G401.6 (cell line): ENCODE measurements at regions not wholly inside any gene's neighbourhood (a gene's known extent, or its start where the extent isn't known, plus 50 kb on each side); places are given as distances from the start of the nearest gene placed in this dataset.

Experiments used
- FAIRE-seq: peaks from 2 replicates; lab custom pipeline; 2012; peaks lifted over from hg19 to GRCh38; lab: Jason Lieb, UNC

DNA sequence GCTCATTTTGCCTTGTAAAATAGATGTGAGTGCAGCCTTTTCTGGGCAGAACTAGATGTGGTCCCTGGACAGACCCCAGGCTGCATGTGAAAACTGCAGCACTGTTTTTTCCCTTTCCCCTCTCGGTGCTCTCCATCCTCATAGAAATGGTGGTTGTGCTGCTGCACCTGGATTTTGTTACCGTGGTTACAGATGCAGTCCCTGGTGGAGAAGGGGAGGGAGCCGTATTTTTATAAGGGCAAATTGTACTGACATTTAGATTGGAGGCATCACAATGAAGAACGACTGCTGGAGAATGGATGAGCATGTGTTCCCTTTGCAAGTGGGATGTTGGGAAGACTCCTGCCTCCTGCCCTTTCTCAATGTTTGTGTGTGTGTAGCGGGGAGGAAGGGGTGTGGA lies 469.9 kb downstream of the CCSER2 start:
- FAIRE-seq, result no peak

DNA sequence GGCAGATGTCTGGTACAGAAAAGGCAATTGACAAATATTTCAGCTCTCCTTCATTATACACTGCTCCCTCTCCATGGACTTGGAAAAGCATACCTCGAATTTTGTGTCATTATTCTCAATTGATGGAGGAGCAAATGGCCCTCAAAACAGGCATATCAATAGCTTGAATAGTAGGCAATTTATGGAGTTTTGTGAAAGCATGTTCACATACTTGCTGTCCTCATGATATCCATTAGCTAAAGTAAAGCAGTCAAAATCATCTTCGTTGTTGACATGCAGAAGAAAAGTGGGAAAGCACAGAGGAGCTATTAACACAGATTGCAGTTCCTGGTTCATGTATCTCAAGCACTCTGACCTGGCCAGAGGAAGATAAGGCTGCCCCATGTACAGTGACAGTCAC lies 472.8 kb downstream of the CCSER2 start:
- no peak for FAIRE-seq

DNA sequence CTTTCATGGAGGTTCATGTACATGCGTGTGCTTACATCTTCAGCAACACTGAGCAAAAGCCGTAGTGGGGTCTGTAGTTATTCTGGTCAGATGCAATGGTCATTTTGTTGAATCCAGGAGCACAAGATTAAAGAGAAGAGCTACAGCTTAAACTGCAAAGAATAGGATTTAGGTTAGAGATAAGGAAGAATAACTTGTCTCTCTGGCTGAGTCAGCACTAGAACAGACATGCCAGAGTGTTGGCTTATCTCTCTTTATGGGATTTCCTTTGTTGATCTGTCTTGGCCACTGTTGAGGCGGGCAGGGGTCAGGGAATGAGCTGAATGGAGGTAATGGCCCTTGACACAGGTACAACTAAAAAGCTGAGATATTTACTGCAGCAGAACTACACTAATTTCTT lies 473.5 kb downstream of the CCSER2 start:
- no peak for FAIRE-seq

DNA sequence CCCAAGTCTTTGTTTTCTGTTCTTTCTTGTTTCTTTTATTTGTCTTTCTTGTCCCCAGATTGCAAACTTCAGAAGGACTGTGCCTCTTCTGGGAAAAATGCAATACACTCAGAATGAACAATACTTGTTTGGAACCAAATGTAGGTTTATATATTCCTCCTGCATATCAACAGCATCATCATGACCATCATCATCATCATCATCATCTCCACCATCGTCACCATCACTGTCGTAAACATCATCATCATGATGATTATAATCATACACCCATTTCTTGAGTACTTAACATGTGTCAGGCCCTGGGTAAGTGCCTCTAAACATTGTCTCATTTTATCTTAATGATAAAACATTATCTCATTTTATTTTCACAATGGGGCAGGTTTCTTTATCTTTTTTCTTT lies 476.8 kb downstream of the CCSER2 start:
- FAIRE-seq, result no peak

DNA sequence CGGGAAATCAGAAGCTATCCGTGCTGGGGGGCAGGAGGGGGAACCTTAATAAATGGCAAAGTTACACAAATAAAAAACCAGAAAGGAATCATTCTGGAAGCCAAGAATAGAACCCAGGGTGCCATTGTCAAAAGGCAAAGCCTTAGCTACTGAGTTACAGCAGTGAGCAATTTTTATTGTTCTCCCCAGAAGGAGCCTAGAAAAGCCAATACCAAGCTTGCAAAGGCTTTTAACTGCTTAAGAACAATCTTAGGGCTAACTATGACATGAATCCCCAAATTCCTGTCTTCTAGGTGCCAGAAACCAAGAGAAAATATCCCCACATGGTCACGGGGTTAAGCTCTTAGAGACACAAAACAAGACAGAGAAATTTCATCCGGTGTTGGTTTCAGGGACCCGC lies 482.7 kb downstream of the CCSER2 start:
- FAIRE-seq, result no peak

DNA sequence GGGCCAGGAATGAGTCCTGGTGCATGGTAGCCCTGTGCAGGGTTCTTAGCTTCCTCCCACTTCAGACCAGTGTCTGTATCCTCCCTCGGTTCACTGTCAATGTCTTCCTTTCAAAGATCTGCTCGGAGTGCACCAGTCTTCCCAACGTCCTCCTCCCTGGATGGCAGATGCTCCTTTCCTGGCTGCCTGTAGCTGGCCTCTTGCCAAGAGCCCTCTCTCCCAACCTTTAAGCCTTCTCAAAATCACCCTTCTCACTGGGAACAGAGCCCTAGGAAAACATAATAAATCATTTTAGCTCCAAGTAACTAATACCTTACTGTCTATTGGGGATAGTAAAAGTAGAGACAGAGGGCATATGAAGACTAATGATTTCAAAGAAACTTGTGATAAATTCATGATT lies 490.6 kb downstream of the CCSER2 start:
- no peak for FAIRE-seq

DNA sequence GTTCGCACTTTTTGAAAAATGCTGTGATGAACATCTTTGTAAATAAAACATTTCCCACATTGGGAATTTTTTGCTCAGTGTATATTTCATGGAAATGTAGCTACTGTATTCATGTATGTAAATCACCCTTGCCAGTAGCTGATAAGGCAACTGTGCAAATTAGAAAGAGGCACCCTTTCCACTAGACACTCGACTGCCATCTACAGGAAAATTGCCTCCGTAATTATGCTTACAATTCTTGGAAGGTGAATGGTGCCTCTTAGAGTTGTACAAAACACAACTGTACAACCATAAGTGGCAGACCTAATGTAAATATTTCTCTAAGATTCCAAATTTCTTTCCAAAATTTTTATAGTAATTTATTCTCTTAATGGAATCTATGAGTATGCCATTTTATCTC lies 491.7 kb downstream of the CCSER2 start:
- no peak for FAIRE-seq

DNA sequence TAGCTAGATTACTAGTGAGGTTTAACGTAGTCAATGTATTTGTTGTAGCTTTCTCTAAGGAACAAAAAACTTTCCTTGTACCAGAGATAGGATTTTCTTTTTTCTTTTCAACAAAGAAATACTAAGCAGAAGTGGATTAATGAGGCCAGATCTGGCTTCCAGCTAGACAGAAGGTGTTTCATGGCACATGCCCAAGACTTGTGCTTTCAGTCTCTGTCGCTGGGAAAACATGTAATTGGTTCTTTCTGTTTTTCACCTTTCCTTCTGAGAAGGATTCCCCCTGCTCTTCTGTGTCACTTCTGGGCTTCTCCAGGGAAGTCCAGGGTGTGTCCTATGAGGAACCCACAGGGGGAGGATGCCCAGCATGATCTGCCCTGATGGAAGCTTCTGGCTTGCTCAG lies 492.2 kb downstream of the CCSER2 start:
- FAIRE-seq, result no peak

DNA sequence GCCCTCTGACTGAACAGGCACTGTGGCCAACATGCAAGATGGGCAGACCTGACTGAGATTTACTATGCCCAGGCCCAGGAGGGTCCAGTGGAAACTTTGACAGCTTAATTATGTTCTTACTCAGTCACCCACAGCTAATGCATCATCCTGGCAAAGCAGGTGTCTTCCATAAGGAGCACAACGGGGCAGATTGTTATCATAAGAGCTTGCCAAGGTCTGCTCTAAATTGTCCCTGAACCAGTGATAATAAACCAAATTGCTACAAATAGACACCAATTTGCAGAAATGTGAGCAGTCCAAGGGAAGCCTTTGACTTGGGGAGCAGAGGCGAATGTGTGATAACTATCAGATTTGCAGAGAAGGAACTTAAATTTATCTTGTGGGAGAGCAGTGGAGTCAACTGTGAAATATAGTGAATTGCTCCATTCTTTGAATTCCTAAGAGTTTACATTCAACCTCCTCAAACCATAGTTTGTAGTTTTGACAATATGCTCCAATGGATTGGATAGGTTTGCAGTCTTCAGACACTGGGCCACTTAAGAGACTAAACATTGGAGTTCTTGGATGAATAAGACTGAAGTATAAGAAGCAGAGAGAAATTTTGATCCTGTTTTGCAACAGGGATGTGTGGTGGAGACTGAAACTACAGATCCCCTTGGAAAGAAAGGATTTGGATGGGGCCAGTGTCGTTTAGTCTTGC lies 494.7 kb downstream of the CCSER2 start:
- FAIRE-seq, result no peak

DNA sequence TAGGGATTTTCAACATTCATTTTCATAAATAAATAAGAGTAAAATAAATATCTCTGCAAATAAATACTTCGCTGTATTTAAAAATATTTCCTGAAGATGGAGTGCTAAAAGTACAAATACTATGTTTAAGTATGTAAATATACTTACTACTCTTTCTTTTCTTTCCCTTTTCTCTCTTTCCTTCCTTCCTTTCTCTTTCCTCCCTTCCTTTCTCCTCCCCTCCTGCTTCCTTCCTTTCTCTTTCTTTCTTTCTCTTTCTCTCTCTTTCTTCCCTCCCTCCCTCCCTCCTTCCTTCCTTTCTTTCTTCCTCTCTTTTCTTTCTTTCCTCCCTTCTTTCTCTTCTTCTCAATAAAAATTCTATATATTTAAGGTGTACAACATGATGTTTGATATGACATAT lies 496.1 kb downstream of the CCSER2 start:
- FAIRE-seq, result no peak

DNA sequence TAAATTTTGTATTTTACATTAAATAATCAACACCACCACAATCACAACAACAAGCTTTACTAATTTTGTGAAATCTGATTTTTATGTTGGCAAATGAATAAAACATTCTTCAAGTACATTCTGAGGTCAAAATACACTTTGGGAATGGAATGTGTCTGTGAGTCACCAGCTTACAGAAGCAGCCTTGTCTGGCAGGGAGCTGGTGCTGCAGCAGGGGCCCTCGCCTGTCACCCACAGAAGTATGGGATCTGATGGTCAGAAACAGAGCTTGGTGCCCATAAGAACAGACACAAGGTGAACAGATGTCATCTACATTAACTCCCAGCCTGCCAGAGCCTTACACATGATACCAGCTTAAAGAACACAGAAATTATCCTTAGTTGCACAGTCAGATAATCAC lies 496.9 kb downstream of the CCSER2 start:
- no peak for FAIRE-seq

DNA sequence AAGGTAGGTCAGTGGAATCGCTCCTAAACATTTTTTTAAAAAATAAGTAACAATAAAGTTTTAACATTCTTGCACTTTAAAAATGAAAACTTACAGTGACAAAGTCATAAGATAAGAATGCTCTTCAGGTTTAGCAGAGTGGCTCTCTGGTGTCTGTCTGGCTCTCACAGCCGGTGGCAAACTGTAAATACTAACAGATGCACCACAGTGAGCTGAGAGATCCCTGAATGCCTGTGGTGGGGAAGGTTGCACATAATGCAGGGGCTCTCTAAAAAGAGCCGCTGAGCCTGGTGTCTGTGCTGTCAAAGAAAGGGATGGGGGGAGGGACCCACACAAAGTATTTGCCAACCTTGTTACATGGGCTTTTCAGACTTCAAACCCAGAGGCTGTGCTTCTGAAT lies 498.3 kb downstream of the CCSER2 start:
- no peak for FAIRE-seq

DNA sequence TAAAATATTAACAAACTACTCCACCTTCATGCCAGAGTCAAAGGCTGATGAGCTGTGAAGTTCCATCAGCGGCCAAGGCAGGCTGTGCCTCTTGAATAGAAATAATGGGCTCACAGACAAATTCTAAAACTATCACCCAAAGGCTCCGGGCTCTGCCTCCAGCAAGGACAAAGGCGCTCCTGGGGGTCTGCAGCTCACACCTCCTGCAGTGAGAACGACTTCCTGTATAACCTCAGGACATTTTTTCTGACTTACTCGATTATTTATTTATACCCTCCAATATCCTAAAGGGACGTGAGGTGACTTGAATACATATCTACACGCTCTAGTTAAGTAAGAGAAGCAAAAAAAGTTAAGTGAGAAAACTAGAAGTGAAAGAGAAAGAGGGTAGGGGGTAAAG lies 500.7 kb downstream of the CCSER2 start:
- FAIRE-seq, result no peak

DNA sequence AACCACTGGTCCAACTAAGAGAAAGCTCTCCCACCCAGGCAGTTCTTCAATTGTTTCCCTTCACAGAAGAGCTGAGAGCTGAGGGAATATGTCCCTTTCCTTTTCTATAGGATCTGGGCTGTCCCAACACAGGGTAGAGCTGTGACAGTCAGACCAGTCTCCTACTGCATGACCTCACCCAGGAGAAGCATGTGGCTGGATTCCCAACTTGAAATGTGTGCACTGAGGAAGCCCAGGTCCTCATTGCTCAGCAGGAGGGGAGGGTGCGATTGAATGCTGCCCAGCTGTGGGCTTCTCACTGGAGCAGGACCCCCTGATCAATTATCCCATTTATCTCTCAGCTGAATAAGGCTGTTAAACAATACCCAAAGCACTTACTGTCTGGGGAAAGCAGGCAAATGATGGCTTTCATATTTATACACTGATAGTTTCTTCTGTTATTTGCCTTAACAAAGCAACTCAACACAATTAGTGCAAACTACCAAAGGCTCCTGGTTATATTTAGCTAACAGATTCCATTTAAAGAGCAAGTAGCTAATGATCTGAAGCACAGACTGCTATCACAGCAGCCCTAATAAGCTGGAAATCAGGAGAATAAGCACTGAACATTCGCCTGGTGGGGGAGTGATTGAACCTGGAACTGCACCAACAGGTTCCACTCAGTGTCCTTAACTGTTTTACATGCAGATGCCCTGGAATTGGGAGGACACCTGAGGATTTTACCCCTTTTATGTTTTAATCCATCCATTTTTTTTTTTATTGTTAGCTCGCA lies 508.8 kb downstream of the CCSER2 start:
- FAIRE-seq, result no peak

DNA sequence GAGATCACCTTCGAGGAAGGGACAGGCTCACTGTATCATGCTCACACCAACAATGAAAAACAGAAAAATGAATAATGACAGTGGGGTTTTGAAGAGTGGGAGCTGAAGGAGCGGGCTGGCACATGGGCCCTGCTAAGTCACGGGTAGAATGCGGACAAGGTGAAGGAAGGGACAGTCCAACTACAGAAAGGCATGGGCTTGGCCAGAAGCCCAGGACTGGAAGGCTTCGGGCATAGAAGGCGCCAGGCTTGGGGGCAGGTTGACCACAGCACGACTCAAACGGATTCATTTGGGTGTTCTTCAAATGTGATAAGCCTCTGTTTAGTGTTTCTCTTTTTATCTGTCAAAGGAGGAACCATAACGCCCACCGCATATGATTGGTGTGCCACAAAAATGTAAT lies 509.5 kb downstream of the CCSER2 start:
- FAIRE-seq, result no peak

DNA sequence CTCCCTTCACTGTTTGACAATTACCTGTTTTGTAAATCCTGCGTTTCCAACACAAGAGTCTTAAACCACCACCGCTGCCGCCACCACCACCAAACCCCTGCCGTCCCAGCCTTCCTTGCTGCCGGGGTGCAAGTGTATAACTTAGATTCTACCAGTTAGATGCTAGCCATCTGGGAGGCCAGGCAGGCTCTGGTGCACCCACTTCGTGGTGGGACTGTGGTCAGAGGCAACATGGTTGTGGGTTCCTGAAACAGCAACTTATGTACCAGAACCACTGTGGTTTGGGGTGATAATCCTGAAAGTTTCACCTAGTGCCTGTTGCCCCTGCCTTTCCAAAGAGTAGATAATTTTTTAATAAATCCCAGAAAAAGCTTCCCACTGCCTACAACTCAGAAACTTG lies 510.5 kb downstream of the CCSER2 start:
- no peak for FAIRE-seq

DNA sequence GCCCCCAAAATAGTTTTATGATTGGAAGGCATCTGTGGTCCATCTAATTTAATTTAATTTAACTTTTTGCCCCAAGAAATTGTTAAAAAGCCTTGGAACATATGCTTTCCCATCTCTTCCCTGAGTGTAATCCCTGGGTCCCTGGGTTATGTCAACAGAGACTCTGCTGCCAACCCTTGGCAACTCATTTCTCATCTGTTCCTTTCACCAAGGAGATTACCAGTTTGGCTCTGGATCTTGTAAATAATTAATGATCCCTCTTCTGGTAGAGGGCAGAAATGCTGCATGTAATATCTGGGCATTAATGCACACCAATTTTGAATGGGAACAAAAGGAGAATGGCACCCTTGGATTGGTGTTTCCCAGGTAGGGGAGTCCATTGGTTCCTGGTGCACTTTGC lies 514.2 kb downstream of the CCSER2 start:
- no peak for FAIRE-seq

DNA sequence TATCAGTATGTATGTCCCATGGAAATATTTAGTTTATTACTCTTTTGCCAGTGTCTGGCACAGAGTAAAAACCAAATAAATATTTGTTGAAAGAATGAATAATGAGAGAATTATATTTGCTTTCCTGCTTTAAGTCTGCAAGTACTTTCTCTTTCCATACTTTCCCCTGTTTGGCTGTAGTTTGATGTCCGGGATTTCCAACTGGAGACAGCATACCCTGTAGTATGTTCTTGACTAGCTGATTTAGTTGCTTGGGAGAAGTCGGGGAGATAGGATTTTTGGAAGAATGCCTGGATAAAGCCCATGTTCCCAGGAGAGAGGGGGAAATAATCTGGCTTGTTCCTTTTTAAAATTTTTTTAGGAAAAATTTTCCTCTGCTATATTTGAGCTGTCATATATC lies 516.1 kb downstream of the CCSER2 start:
- FAIRE-seq, result no peak

DNA sequence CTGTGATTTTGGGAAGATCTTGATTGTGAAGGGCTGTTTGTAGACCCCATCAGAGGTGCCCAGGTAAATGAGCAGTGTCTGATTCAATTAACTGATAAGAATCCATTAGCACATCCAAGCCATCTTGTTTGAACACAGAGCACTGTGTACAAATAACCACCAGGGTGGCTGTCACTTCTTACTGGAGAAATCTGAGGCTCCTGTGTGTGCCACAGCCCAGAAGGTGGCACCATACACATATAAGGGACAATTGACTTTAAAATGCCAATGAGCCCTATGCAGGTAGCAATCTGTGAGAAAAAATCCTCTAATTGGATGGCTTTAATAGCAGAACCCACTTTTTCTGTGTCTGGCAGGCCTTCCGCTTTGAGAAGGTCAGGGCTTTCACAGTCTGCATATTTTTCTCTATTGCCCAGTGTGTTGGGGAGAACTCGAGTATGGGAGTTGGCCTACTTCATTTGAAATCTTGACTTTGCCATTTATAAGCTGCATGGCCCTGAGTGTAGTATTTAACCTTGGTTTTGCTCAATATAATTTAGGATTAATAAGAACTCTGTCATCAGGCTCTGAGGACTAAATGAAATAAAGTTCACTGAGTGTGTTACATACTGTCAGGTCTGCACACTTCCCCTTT lies 517.4 kb downstream of the CCSER2 start:
- FAIRE-seq, result no peak

DNA sequence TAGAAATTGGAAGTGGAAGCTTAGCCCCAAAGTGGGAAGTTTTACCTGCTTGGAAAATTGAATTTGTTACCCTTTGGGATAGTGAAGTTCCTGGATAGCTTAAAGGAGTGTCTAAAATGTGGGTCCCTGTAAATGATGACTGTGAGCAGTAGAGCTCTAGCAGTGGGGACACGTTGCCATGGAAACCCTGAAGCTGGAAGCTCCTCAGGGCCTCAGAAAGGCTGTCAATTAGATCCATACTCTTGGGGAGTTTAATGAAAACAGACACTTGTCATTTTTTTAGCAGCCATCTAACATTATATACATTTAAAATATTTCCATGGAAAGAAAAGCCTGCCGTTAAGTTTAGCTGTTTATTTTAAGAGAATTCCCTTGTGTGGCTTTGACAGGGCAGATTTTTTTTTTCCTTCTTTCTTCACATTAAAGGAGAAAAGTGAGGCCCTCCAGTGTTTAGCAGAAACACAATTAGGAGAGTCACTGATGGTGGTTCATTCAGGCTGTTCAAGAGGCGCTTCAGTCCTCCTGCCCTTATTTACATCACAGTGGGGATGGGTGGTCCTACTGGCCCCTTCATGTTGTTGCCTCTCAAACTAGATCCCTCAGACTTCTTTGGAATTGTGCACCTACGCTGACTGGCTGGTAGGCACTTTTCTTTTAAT lies 518.4 kb downstream of the CCSER2 start:
- no peak for FAIRE-seq

DNA sequence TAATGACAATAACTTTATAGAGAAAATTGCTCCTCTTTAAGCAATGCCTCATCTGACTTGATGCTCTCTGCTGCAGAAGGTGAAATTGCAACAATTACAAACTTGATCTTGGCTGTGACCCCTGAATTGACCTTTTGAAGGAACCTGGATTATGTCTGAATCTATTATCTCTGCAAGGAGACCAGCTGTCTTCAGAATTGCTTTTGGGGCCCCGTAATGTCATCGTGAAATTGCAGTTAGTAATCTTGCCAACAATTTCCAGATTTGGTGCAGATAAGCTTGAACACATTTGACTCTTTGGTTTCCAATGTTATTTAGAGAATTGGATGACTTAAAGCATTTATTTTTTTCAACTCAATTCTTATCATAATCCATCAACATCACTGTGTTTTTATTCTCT lies 520.6 kb downstream of the CCSER2 start:
- FAIRE-seq, result no peak

DNA sequence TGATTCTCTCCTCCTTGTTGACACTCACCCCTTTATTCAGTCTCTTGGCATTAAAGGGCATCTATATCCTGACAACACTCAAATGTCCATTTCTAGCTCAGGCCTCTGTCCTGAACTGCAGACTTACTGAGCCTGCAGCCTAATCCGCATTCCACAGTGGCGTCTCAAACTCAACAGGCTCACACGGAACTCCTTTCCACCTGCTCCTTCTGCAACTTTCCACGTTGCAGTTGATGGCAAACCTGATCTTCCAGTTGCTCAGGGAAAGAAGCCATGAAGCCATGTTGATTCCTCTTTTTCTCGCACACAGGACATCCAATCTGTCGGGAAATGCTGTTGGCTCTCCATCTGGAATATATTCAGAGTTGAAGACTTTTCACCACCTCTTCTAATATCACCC lies 522.4 kb downstream of the CCSER2 start:
- FAIRE-seq, result no peak

DNA sequence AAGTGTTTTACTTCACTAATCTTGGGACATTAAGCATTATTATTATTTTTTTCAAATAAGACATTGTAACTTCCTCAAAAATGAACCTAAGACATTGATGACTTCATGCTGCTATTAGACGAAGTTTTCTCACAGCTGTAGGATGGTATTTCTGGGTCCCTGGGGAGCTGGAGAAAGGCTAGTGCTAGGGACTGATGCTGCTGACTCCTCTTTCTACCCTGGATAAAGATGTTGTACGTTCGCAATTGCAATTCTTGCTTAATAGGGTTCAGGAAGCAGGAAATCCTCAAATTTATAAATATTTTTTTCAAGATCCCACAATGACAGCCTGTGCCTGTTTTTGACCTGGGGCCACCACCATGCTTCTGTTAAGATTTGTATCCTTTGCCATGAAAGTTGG lies 526.0 kb downstream of the CCSER2 start:
- no peak for FAIRE-seq
